ENCODE measurements at regions not wholly inside any gene's neighbourhood (a gene's known extent, or its start where the extent isn't known, plus 50 kb on each side); places are given as distances from the start of the nearest gene placed in this dataset.

GRCh38 chr7:81607987-81608386, 161.9 kb downstream of the HGF start:
- FAIRE-seq: no peak

More at GRCh38 chr7:81607987-81608386, 161.9 kb downstream of the HGF start:
- Histone ChIP-seq H2BK15ac (ENCODE audit: low read length) (no peak overlapping the region), H3K9me3 (ENCODE audit: insufficient read depth in 2 of 2, low read depth in 1 of 2, low read length in 1 of 2) (no peaks in the 10 kb centered on the region), H3K27me3 (replicated peaks in 1 of 4; ENCODE audit: control insufficient read depth in 3 of 4, extremely low read depth in 1 of 4, insufficient read depth in 3 of 4, low read length in 3 of 4) (no peaks in the 10 kb centered on the region), H3K14ac (ENCODE audit: insufficient read length) (no peak overlapping the region), H4K5ac (ENCODE audit: insufficient read length, low read depth, low read length) (no peak overlapping the region), H3K4me2 (ENCODE audit: insufficient read depth in 1 of 2, low read depth in 2 of 2, low read length in 2 of 2) (no peak overlapping the region), H4K20me1 (replicated peaks in 1 of 2; ENCODE audit: control insufficient read depth in 1 of 2, insufficient read depth in 2 of 2, low read length in 2 of 2) (no peaks in the 10 kb centered on the region), H4K91ac (replicated peaks; ENCODE audit: insufficient read length, low read length) (no peak overlapping the region), H3K4me1 (replicated peaks in 1 of 4; ENCODE audit: control insufficient read depth in 3 of 4, insufficient read depth in 4 of 4, low read length in 3 of 4) (no peaks in the 10 kb centered on the region; a peak in 1 of 7 replicates), H3K4ac (replicated peaks; ENCODE audit: insufficient read length, low read depth, low read length) (no peak overlapping the region), H3K23me2 (ENCODE audit: low read depth, low read length) (no peaks in the 10 kb centered on the region), H3K36me3 (ENCODE audit: control insufficient read depth in 2 of 4, insufficient read depth in 4 of 4, low read length in 3 of 4) (no peaks in the 10 kb centered on the region), H3K79me1 (ENCODE audit: low read depth, low read length) (no peaks in the 10 kb centered on the region), H2BK12ac (ENCODE audit: low read depth, low read length) (no peak overlapping the region), H2BK5ac (ENCODE audit: low read depth, low read length) (no peak overlapping the region), H4K8ac (ENCODE audit: extremely low read depth, insufficient read depth, low read length) (no peak overlapping the region), H2AFZ (ENCODE audit: low read length) (no peak overlapping the region), H3K9ac (replicated peaks in 1 of 4; ENCODE audit: extremely low read depth in 1 of 4, low read depth in 3 of 4, low read length in 3 of 4) (no peak overlapping the region), H3K56ac (replicated peaks; ENCODE audit: insufficient read length, low read depth, low read length) (no peak overlapping the region), H3K18ac (ENCODE audit: extremely low read depth, low read length) (no peak overlapping the region), H2AK5ac (ENCODE audit: low read depth, low read length) (no peak overlapping the region), H2BK20ac (ENCODE audit: low read length) (no peak overlapping the region), H2BK120ac (replicated peaks; ENCODE audit: low read depth, low read length) (no peak overlapping the region), H3K27ac (ENCODE audit: low read depth, low read length) (no peak overlapping the region), H3K4me3 (ENCODE audit: extremely low read depth in 1 of 4, insufficient read depth in 2 of 4, low read depth in 3 of 4, low read length in 4 of 4) (no peak overlapping the region), H3K79me2 (ENCODE audit: control insufficient read depth in 1 of 2, insufficient read depth in 2 of 2, low read length in 2 of 2) (no peaks in the 10 kb centered on the region), H3K23ac (ENCODE audit: insufficient read length) (no peak overlapping the region)
- CTCF ChIA-PET (ENCODE audit: partially characterized antibody): no interaction called here
- DNase-seq (ENCODE audit: low read depth in 1 of 2, low spot score in 2 of 2): no peak
- TF ChIP-seq JUND (IDR thresholded peaks at IDR 0.05; ENCODE audit: low read length) (no peak), BCL11A (IDR thresholded peaks at IDR 0.05; ENCODE audit: low read depth in 2 of 2, low read length in 2 of 2) (no peak), CTBP2 (IDR thresholded peaks at IDR 0.05; ENCODE audit: borderline replicate concordance, insufficient read depth, insufficient read length, low read length) (no peak), CHD1 (IDR thresholded peaks at IDR 0.05; ENCODE audit: low read depth, low read length) (no peak), EGR1 (IDR thresholded peaks at IDR 0.05; ENCODE audit: borderline replicate concordance, low read depth, low read length) (no peak), EP300 (IDR thresholded peaks at IDR 0.05; ENCODE audit: borderline replicate concordance in 1 of 2, low read depth in 2 of 2, low read length in 2 of 2) (no peak), POU5F1 (IDR thresholded peaks at IDR 0.05; ENCODE audit: low read depth, low read length) (no peak), CREB1 (IDR thresholded peaks at IDR 0.05) (no peak), ATF3 (IDR thresholded peaks at IDR 0.05; ENCODE audit: insufficient read depth, low read depth, low read length) (no peak), RAD21 (IDR thresholded peaks at IDR 0.05 in 1 of 2, conservative IDR thresholded peaks at IDR 0.05 in 1 of 2; ENCODE audit: low read depth in 2 of 2, low read length in 2 of 2) (no peak)
- POLR2A ChIA-PET (ENCODE audit: partially characterized antibody): no interaction called here
